Fibroblast of lung (primary cell): ENCODE measurements at regions not wholly inside any gene's neighbourhood (a gene's known extent, or its start where the extent isn't known, plus 50 kb on each side); places are given as distances from the start of the nearest gene placed in this dataset.

ENCODE experiments used
- DNase-seq, 2 donors: peaks; one replicate each; pipeline versions ENCODE4 v3.0.0 to v3.0.0-alpha.2; 2010; ENCODE audit warnings: low read depth in 2 of 2
- H2AFZ ChIP-seq: 2 replicates; pipeline ENCODE4 v1.5.1; 2012; ENCODE audit warnings: low read length, control low read depth, inconsistent platforms
- H3K27ac ChIP-seq: 2 replicates; pipeline ENCODE4 v1.5.1; 2011; ENCODE audit warnings: low read length, control low read depth; ENCODE audit not compliant: insufficient read depth
- H3K27me3 ChIP-seq: 2 replicates; pipeline ENCODE4 v1.5.1; 2011; ENCODE audit warnings: mild to moderate bottlenecking, low read length; ENCODE audit not compliant: control insufficient read depth, insufficient read depth
- H3K36me3 ChIP-seq: 2 replicates; pipeline ENCODE4 v1.5.1; 2011; ENCODE audit warnings: low read length; ENCODE audit not compliant: control insufficient read depth, insufficient read depth
- H3K4me1 ChIP-seq: 2 replicates; pipeline ENCODE4 v1.5.1; 2011; ENCODE audit warnings: low read length; ENCODE audit not compliant: control insufficient read depth, insufficient read depth; ENCODE audit errors: extremely low read depth
- H3K4me2 ChIP-seq: 2 replicates; pipeline ENCODE4 v1.5.1; 2011; ENCODE audit warnings: low read length, control low read depth; ENCODE audit not compliant: insufficient read depth; ENCODE audit errors: extremely low read depth
- H3K4me3 ChIP-seq, 4 experiments: fragments of 200-600 bp in 1 of 4; sonication (generic) in 1 of 4; replicated peaks in 1 of 4; 2 replicates each; pipeline ENCODE4 v1.5.1; 2011 to 2016; ENCODE audit warnings: low read length in 4 of 4, low read depth in 3 of 4, mild to moderate bottlenecking in 3 of 4, control low read depth in 2 of 4, inconsistent platforms in 1 of 4, mixed read lengths in 1 of 4; ENCODE audit not compliant: insufficient read depth in 1 of 4; ENCODE audit errors: control extremely low read depth in 1 of 4
- H3K79me2 ChIP-seq: 2 replicates; pipeline ENCODE4 v1.5.1; 2012; ENCODE audit warnings: mild to moderate bottlenecking, low read length, inconsistent platforms; ENCODE audit not compliant: control insufficient read depth, insufficient read depth
- H3K9ac ChIP-seq: 2 replicates; pipeline ENCODE4 v1.5.1; 2011; ENCODE audit warnings: mild to moderate bottlenecking, low read length, control low read depth; ENCODE audit not compliant: insufficient read depth
- H3K9me3 ChIP-seq: 2 replicates; pipeline ENCODE4 v1.5.1; 2012; ENCODE audit warnings: low read depth, low read length; ENCODE audit not compliant: control insufficient read depth, insufficient read depth
- H4K20me1 ChIP-seq: 2 replicates; pipeline ENCODE4 v1.5.1; 2011; ENCODE audit warnings: low read length; ENCODE audit not compliant: control insufficient read depth, insufficient read depth; ENCODE audit errors: extremely low read depth
- EZH2 ChIP-seq: IDR thresholded peaks from 2 replicates; pipeline ENCODE4 v1.5.1; 2012; ENCODE audit warnings: low read length, control low read depth, mild to moderate bottlenecking; ENCODE audit errors: missing control alignments
- TF ChIP-seq, protein P1 (sequence below), 2 donors: IDR thresholded peaks in 1 of 2; conservative IDR thresholded peaks in 1 of 2; 1 replicate in 1 of 2; 2 replicates in 1 of 2; pipeline ENCODE4 v1.5.1; 2011 to 2012; ENCODE audit warnings: low read length in 2 of 2, control low read depth in 1 of 2, inconsistent platforms in 1 of 2, low read depth in 1 of 2, mild to moderate bottlenecking in 1 of 2

DNA sequence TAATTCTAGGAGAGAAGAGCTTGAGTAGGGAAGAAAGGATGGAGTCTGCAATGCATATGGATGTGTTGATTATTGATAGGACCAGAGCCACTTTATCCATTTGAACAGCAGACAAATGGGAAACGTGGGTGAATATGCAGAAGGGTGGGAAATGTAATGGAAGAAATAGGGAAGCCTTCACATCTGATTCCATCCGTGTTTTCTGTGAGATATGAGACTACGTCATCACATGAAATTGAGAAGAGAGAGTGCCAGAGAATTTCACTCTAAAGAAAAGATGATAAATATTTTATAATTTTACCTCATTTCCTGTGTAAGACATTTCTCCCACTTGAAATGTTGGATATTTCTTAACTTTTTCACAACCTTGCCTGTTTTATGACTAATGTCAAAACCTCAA is 788.4 kb upstream of the FAM98A start:
- no peaks in the 10 kb centered on the region for H3K27me3 ChIP-seq

DNA sequence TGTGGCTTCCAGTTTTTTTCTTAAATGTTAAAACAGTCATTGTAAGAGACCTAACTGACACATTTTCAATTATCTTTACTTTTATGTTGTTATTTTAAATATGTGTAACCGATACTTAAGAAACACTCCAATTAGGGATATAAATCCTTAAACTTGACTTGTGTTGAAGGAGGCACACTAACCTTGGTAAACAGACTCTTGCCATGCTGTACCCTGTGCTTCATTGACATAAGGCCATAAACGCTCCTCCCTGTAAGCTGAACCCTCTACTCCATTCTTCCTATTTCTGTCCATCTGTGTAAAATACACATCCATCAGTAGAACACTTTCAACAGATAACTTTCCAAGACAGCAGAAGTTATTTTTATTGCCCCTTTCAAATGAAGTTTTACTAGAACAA is 780.5 kb upstream of the FAM98A start:
- Histone ChIP-seq H4K20me1 (no peaks in the 10 kb centered on the region), H3K9me3 (no peaks in the 10 kb centered on the region)

More for the DNA sequence above, 788.4 kb upstream of the FAM98A start:
- Histone ChIP-seq H3K36me3 (no peaks in the 10 kb centered on the region), H4K20me1 (no peaks in the 10 kb centered on the region), H3K79me2 (no peaks in the 10 kb centered on the region), H2AFZ (no peak overlapping the region), H3K9me3 (no peaks in the 10 kb centered on the region), H3K4me1 (no peaks in the 10 kb centered on the region), H3K4me3 (no peak overlapping the region), H3K9ac (no peak overlapping the region), H3K4me2 (no peak overlapping the region), H3K27ac (no peak overlapping the region)
- no peak for TF ChIP-seq EZH2
- TF ChIP-seq, protein P1, sequence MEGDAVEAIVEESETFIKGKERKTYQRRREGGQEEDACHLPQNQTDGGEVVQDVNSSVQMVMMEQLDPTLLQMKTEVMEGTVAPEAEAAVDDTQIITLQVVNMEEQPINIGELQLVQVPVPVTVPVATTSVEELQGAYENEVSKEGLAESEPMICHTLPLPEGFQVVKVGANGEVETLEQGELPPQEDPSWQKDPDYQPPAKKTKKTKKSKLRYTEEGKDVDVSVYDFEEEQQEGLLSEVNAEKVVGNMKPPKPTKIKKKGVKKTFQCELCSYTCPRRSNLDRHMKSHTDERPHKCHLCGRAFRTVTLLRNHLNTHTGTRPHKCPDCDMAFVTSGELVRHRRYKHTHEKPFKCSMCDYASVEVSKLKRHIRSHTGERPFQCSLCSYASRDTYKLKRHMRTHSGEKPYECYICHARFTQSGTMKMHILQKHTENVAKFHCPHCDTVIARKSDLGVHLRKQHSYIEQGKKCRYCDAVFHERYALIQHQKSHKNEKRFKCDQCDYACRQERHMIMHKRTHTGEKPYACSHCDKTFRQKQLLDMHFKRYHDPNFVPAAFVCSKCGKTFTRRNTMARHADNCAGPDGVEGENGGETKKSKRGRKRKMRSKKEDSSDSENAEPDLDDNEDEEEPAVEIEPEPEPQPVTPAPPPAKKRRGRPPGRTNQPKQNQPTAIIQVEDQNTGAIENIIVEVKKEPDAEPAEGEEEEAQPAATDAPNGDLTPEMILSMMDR (conservative IDR thresholded peaks at IDR 0.05 in 1 of 2, IDR thresholded peaks at IDR 0.05 in 1 of 2; ENCODE audit: low read depth in 1 of 2, low read length in 2 of 2) = no peak
- DNase-seq = no peak

DNA sequence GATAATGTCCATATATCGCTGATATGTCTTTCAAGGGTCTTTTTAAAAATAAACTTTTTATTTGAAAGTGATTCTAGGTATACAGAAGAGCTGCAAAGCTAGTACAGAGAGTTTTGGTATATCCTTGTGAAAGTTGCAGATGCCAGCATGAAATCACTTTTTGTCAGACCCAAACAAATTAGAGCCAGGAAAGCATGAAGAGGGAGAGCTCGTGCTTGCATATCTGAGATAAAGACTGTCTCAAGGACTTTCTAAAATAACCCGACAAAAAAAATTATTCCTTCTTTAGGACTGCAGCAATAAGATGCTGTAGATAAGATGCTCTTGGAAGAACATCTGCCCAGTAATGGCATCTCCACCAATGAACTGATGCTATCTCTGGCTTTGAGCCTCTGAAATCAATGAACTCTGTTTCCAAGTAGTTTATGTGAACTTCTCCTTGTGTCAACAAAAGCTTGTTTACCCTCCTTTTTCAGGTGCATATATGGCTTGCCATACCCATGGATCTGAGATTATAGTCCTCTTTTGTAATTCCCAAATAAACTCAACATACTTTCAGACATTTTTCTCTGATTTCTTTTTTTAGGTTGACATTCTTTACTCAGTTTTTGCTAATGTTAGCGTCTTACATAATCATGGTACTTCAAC is 774.6 kb upstream of the FAM98A start:
- no peaks in the 10 kb centered on the region for H3K79me2 ChIP-seq
- H3K4me3 ChIP-seq = no peak overlapping the region
- no peak for DNase-seq
- H3K36me3 ChIP-seq = no peaks in the 10 kb centered on the region
- no peaks in the 10 kb centered on the region for H4K20me1 ChIP-seq
- no peak overlapping the region for H2AFZ ChIP-seq
- no peaks in the 10 kb centered on the region for H3K27me3 ChIP-seq
- H3K9me3 ChIP-seq = no peaks in the 10 kb centered on the region
- no peaks in the 10 kb centered on the region for H3K4me1 ChIP-seq
- no peak overlapping the region for H3K27ac ChIP-seq
- no peak overlapping the region for H3K4me2 ChIP-seq
- TF ChIP-seq, protein P1 (conservative IDR thresholded peaks at IDR 0.05 in 1 of 2, IDR thresholded peaks at IDR 0.05 in 1 of 2; ENCODE audit: low read depth in 1 of 2, low read length in 2 of 2) = no peak
- no peak for TF ChIP-seq EZH2
- no peak overlapping the region for H3K9ac ChIP-seq

More for the DNA sequence above, 780.5 kb upstream of the FAM98A start:
- Histone ChIP-seq H3K79me2 (no peaks in the 10 kb centered on the region), H2AFZ (no peak overlapping the region), H3K4me1 (no peaks in the 10 kb centered on the region), H3K27me3 (no peaks in the 10 kb centered on the region), H3K9ac (no peak overlapping the region), H3K4me2 (no peak overlapping the region), H3K4me3 (no peak overlapping the region), H3K27ac (no peak overlapping the region), H3K36me3 (no peaks in the 10 kb centered on the region)
- DNase-seq = no peak
- TF ChIP-seq EZH2 = no peak
- TF ChIP-seq, protein P1 (conservative IDR thresholded peaks at IDR 0.05 in 1 of 2, IDR thresholded peaks at IDR 0.05 in 1 of 2; ENCODE audit: low read depth in 1 of 2, low read length in 2 of 2) = no peak
